ENCODE measurements at regions not wholly inside any gene's neighbourhood (a gene's known extent, or its start where the extent isn't known, plus 50 kb on each side); places are given as distances from the start of the nearest gene placed in this dataset.

DNA sequence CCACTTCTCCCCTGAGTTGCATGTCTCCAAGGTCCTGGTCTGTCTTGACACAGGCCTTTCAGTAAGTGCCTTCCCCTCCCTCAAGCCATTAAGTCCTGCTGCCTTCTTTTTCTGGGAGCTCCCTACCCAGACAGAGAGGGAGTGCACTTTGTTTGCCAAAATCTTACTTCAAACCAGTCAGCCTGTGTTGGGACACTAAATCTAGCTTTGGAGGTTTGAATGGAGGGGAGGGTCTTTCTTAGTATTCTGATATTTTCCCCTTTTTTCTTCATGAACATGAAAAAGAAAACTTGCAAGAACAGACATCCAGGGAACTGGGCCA is 170.7 kb upstream of the PMEPA1 start:
- peak in 4 of 8 donors; percentile 26 to 32 (median 30) for ATAC-seq
- H3K27ac ChIP-seq = peak overlapping the region in 5 of 10 donors; percentile 31 to 63 (median 59)

DNA sequence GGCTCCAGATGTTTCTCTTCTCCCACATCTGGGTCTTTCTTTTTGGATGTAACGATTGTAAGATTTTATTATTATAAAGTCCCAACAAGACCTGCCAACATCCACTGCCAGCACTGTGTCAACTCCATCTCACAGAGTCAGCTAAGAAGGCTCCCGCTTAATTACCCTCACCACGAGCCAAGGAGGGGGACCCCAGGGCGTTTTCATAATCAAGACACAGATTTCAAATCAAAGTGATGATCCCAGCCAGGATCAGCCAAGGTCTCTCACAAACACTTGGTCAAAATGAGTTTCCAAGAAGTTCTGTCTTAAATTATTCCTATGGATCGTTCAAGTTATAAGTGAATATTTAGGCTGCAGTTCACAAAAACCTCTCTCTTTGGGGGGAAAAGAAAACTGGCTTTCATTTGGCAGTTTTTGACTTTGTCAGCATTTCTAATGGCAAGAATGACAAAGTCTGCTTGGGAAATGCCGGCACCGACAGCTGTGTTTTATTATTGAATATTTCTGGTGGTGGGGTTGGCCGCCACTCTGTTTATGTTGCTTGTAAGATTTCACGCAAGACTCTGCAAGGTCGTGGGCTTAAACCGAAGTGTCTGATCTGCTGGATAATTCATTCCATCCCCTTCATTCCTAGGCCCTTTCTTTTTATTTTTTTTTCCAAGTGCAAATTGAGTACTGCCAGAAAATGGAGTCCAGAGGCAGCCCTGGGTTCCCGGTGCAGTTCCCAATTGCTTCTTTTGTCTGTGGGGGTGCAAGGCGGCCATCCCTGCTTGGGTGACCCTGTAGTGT is 170.2 kb upstream of the PMEPA1 start:
- 60 to 62% methylated on average over 13 of the region's 13 CpGs for whole genome bisulfite sequencing, 2 donors
- ATAC-seq (peak in 6 of 8 donors; percentile 52 to 82 (median 70)), DNase-seq (peak in 1 of 2 donors; percentile 30)
- Histone ChIP-seq H3K4me3 (no peak overlapping the region), H3K36me3 (no peaks in the 10 kb centered on the region), H3K27me3 (peaks cover 0 to 5% (median 0%) of the 10 kb centered on the region in 7 donors), H3K9me3 (no peaks in the 10 kb centered on the region), H3K27ac (peak overlapping the region in 7 of 10 donors; percentile 41 to 63 (median 56)), H3K4me1 (peaks cover 0 to 27% (median 0%) of the 10 kb centered on the region in 9 donors)
- intact Hi-C loops (cut with DNase I) = no loop called here
- TF ChIP-seq, protein P1, sequence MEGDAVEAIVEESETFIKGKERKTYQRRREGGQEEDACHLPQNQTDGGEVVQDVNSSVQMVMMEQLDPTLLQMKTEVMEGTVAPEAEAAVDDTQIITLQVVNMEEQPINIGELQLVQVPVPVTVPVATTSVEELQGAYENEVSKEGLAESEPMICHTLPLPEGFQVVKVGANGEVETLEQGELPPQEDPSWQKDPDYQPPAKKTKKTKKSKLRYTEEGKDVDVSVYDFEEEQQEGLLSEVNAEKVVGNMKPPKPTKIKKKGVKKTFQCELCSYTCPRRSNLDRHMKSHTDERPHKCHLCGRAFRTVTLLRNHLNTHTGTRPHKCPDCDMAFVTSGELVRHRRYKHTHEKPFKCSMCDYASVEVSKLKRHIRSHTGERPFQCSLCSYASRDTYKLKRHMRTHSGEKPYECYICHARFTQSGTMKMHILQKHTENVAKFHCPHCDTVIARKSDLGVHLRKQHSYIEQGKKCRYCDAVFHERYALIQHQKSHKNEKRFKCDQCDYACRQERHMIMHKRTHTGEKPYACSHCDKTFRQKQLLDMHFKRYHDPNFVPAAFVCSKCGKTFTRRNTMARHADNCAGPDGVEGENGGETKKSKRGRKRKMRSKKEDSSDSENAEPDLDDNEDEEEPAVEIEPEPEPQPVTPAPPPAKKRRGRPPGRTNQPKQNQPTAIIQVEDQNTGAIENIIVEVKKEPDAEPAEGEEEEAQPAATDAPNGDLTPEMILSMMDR (IDR thresholded peaks at IDR 0.05) = no peak

More for the DNA sequence above, 170.7 kb upstream of the PMEPA1 start:
- H3K9me3 ChIP-seq = no peaks in the 10 kb centered on the region
- intact Hi-C loops (cut with DNase I) = no loop called here
- peaks cover 0 to 27% (median 0%) of the 10 kb centered on the region in 9 donors for H3K4me1 ChIP-seq
- H3K4me3 ChIP-seq = no peak overlapping the region
- no peaks in the 10 kb centered on the region for H3K36me3 ChIP-seq
- H3K27me3 ChIP-seq = peaks cover 0 to 5% (median 0%) of the 10 kb centered on the region in 7 donors
- DNase-seq = no peak
- TF ChIP-seq, protein P1 (IDR thresholded peaks at IDR 0.05) = no peak

DNA sequence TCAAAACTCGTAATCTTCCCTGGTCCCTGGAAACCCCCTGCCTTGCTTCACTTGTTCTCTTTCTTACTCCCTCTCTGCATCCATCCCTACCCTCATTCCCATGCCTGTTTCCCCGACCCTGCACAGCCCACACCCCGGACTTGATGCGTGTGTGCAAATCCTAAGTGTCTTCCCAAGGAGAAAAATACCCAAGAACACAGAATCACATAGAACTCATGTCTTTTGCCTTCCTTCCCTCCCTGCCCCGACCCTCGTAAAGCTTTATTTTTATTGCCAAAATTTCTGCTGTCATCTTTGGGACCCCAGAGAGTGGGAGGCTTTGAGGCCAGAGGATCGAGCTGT is 169.6 kb upstream of the PMEPA1 start:
- ATAC-seq (peak in 3 of 8 donors; percentile 4 to 36 (median 6)), DNase-seq (no peak)
- intact Hi-C loops (cut with DNase I) = no loop called here
- Histone ChIP-seq H3K36me3 (no peaks in the 10 kb centered on the region), H3K4me1 (peaks cover 0 to 27% (median 0%) of the 10 kb centered on the region in 9 donors), H3K27ac (peak overlapping the region in 6 of 10 donors; percentile 46 to 63 (median 58)), H3K9me3 (no peaks in the 10 kb centered on the region), H3K27me3 (peaks cover 0 to 5% (median 0%) of the 10 kb centered on the region in 7 donors), H3K4me3 (no peak overlapping the region)
- TF ChIP-seq, protein P1 (IDR thresholded peaks at IDR 0.05) = no peak
- WGBS, 2 donors = 68 to 70% methylated on average over 7 of the region's 7 CpGs

DNA sequence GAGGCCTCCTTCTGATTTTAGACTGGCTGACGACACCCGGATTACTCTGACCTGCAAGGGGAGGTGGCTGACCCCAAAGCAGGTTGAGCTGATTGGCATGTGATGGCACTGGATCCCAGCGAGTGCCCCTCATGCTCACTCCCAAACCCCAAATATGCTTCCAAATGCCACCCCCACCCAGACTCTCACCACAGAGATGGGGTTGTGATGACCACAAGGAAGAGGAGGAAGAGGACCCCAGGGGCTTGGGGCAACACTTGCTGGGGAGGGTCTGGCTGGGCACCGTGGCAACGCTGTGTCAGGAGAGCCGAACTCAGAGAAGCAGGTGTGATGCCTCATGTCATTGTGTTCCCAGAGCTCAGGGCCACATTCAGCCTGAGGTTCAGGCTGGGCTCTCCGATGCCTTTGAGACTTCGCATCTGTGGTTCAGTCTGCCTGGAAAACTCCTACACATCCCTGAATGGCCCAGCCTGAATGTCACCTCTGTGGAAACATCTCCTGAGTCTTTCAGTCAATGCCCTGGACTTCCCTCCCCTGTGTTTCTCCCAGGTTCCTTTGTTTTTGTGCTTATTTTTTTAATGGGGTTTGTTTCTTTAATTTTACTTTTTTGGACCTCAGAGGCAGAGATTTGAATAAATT is 169.1 kb upstream of the PMEPA1 start:
- WGBS, 2 donors = 90 to 95% methylated on average over 8 of the region's 8 CpGs
- Histone ChIP-seq H3K9me3 (no peaks in the 10 kb centered on the region), H3K36me3 (no peaks in the 10 kb centered on the region), H3K27ac (peak overlapping the region in 3 of 10 donors; percentile 56 to 61 (median 59)), H3K4me1 (peaks cover 0 to 27% (median 0%) of the 10 kb centered on the region in 9 donors), H3K27me3 (peaks cover 0 to 5% (median 0%) of the 10 kb centered on the region in 7 donors), H3K4me3 (no peak overlapping the region)
- intact Hi-C loops (cut with DNase I) = no loop called here
- TF ChIP-seq, protein P1 (IDR thresholded peaks at IDR 0.05) = no peak
- DNase-seq = no peak
- ATAC-seq = no peak

All from heart right ventricle (tissue), 16 donors.